BE2C (cell line): ENCODE measurements at regions not wholly inside any gene's neighbourhood (a gene's known extent, or its start where the extent isn't known, plus 50 kb on each side); places are given as distances from the start of the nearest gene placed in this dataset.

Source experiments
- DNase-seq: peaks from one replicate; pipeline ENCODE4 v3.0.0-alpha.2; 2020
- H3K27me3 ChIP-seq: fragments of 250-450 bp; sonication (Bioruptor Pico); 2 replicates; pipeline ENCODE4 v1.5.1; 2020; ENCODE audit warnings: mild to moderate bottlenecking
- H3K36me3 ChIP-seq: fragments of 250-450 bp; sonication (Bioruptor Pico); 2 replicates; pipeline ENCODE4 v1.5.1; 2020; ENCODE audit warnings: mild to moderate bottlenecking
- H3K4me1 ChIP-seq: fragments of 250-450 bp; sonication (Bioruptor Pico); 2 replicates; pipeline ENCODE4 v1.5.1; 2020
- H3K4me3 ChIP-seq: 2 replicates; pipeline ENCODE4 v1.5.1; 2011; ENCODE audit warnings: low read depth, low read length
- H3K9me3 ChIP-seq: fragments of 250-450 bp; sonication (Bioruptor Pico); 2 replicates; pipeline ENCODE4 v1.5.1; 2020
- TF ChIP-seq, protein P1 (sequence below): IDR thresholded peaks from 2 replicates; pipeline ENCODE4 v1.5.1; 2012; ENCODE audit warnings: mild to moderate bottlenecking, low read depth, low read length

DNA sequence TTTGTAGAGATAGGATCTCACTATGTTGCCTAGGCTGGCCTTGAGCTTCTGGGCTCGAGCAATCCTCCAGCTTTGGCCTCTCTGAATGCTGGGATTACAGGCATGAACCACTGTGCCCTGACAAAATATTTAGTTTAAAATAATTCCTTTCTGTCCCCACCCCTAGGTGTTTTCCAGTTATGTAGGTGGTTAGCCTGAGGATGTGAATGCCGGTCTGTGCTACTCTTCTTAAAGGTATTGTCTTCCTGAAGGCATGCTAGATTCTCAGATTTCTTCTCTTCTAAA, 56.7 kb upstream of the BASP1 start:
- TF ChIP-seq, protein P1, sequence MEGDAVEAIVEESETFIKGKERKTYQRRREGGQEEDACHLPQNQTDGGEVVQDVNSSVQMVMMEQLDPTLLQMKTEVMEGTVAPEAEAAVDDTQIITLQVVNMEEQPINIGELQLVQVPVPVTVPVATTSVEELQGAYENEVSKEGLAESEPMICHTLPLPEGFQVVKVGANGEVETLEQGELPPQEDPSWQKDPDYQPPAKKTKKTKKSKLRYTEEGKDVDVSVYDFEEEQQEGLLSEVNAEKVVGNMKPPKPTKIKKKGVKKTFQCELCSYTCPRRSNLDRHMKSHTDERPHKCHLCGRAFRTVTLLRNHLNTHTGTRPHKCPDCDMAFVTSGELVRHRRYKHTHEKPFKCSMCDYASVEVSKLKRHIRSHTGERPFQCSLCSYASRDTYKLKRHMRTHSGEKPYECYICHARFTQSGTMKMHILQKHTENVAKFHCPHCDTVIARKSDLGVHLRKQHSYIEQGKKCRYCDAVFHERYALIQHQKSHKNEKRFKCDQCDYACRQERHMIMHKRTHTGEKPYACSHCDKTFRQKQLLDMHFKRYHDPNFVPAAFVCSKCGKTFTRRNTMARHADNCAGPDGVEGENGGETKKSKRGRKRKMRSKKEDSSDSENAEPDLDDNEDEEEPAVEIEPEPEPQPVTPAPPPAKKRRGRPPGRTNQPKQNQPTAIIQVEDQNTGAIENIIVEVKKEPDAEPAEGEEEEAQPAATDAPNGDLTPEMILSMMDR, result no peak
- H3K4me3 ChIP-seq, result no peak overlapping the region
- H3K9me3 ChIP-seq, result no peaks in the 10 kb centered on the region
- 0 out of 2 replicates have a peak, but pooled peaks cover 2% of the 10 kb centered on the region for H3K27me3 ChIP-seq
- H3K36me3 ChIP-seq, result no peaks in the 10 kb centered on the region
- no peak for DNase-seq
- no peaks in the 10 kb centered on the region; the same call in 1 of the 2 replicates for H3K4me1 ChIP-seq

DNA sequence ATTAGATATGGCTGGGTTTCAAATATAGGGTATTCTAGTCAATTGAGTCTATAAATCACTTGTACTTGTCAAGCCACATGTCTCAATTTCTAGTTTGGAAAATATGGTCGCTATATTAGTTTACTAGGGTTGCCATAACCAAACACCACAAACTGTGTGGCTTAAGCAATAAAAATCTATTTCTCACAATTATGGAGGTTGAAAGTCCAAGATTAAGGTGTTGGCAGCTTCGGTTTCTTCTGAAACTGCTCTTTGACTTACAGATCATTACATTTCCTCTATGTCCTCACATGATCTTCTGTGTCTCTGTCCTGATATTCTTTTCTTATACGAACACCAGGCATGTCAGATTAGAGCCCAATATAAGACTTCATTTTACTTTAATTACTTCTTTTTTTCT, 55.8 kb upstream of the BASP1 start:
- H3K4me3 ChIP-seq, result no peak overlapping the region
- 0 out of 2 replicates have a peak, but pooled peaks cover under 1% of the 10 kb centered on the region for H3K27me3 ChIP-seq
- TF ChIP-seq, protein P1, result no peak
- no peaks in the 10 kb centered on the region for H3K9me3 ChIP-seq
- no peaks in the 10 kb centered on the region for H3K36me3 ChIP-seq
- H3K4me1 ChIP-seq, result no peaks in the 10 kb centered on the region; the same call in 1 of the 2 replicates
- DNase-seq, result no peak

DNA sequence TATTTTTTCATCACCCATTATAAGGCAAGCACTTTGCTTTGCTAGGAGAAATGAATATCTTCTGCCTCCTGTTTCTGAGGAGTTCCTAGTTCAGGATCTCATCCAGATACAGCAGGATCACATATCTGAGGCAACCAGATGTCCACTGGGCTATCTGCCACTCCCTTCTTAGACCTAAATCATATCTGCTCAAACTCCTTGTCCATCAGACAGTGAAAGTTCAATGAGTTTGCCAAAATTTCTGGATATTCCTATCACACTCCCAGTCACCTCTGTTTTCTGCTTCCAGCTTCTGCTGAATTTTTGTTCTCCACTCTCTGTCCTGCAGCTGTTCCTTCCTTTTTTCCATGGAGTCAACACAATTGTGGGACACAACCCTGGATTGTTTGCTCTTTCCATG, 54.2 kb upstream of the BASP1 start:
- Histone ChIP-seq H3K27me3 (no peaks in the 10 kb centered on the region), H3K4me3 (no peak overlapping the region), H3K9me3 (no peaks in the 10 kb centered on the region), H3K4me1 (no peaks in the 10 kb centered on the region; the same call in 1 of the 2 replicates), H3K36me3 (no peaks in the 10 kb centered on the region)
- TF ChIP-seq, protein P1, result no peak
- no peak for DNase-seq

DNA sequence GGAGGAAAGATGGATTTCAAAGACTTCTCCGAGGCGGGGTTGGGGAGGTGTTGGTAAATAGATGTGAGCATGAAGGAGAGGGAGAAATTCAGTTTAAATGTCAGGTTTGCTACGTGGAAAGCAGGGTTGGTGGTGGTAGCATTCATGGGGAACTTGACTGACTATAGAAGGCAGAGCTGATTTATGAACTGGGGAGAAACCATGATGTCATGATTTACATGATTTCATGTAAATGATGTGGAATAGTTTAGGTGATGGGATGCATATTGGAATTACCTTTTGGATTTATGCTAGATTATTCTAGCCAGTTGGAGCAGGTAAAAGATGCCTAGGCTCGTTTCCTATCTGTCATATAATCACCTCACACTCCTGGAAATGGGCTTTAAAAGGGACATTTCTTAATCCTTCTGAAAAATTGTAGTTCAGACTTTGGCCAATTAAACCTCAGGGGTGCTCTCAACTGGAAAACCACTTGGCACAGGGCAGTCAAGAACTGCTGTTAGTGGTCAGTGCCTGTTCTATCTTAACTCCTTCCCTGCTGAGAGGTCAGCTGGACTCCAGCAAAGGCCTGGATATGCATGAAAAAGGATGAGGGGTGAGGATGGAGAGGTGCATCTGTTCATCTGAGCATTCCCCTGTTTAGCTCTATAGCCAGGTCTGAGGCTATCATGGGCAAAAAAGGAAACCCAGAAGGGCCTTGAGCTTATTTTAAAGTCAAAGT, 50.1 kb upstream of the BASP1 start:
- TF ChIP-seq, protein P1, result no peak
- no peaks in the 10 kb centered on the region for H3K4me1 ChIP-seq
- H3K27me3 ChIP-seq, result peaks cover 5% of the 10 kb centered on the region; the same call in 1 of the 2 replicates
- H3K36me3 ChIP-seq, result no peaks in the 10 kb centered on the region
- no peak overlapping the region for H3K4me3 ChIP-seq
- DNase-seq, result no peak
- no peaks in the 10 kb centered on the region for H3K9me3 ChIP-seq
